ENCODE measurements at regions not wholly inside any gene's neighbourhood (a gene's known extent, or its start where the extent isn't known, plus 50 kb on each side); places are given as distances from the start of the nearest gene placed in this dataset.

DNA sequence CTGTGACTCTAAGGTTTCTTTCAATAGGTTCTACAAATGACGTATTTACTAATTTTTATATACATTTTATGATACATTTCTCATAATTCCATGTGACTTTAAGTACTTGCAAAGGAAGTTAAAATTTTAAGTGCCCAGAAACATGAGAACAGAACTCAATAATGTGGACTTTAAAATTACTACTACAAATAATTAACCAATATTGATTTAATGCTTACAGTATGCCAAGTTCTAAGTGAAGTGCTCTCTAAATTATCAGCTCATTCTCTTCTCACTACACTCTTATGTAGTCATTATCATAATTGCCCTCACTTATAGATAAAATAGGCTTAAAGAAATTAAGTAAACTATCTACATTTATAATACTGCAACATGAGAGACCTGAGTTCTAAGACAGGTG is 1690.7 kb upstream of the CDH9 start:
- TF ChIP-seq CTCF (IDR thresholded peaks at IDR 0.05) = no peak
- intact Hi-C loops (cut with DNase I, micrococcal nuclease) = no loop called here
- no peak overlapping the region for H3K4me3 Mint-ChIP-seq
- no peak overlapping the region for H3K27ac Mint-ChIP-seq
- H3K27me3 Mint-ChIP-seq = no peaks in the 10 kb centered on the region
- Histone ChIP-seq H3K27me3 (ENCODE audit: control insufficient read depth in 1 of 2, insufficient read depth in 2 of 2, low read length in 2 of 2) (no peaks in the 10 kb centered on the region), H3K27ac (ENCODE audit: low read depth in 1 of 2, low read length in 2 of 2) (no peak overlapping the region), H3K4me1 (ENCODE audit: insufficient read depth, low read length) (no peaks in the 10 kb centered on the region), H3K4me3 (ENCODE audit: low read length) (no peak overlapping the region), H3K36me3 (ENCODE audit: insufficient read depth, low read length) (no peaks in the 10 kb centered on the region), H3K9me3 (ENCODE audit: control insufficient read depth in 1 of 2, insufficient read depth in 1 of 2, low read length in 2 of 2) (peaks cover 0 to 5% of the 10 kb centered on the region in 2 experiments)
- ATAC-seq (ENCODE audit: poor library complexity) = no peak
- H3K36me3 Mint-ChIP-seq (ENCODE audit: low read depth) = no peaks in the 10 kb centered on the region
- DNase-seq = no peak
- ChIA-PET POLR2A (no interaction called here), CTCF (no interaction called here)
- peaks cover 13% of the 10 kb centered on the region for H3K9me3 Mint-ChIP-seq
- no peaks in the 10 kb centered on the region for H3K4me1 Mint-ChIP-seq (ENCODE audit: low read depth)

DNA sequence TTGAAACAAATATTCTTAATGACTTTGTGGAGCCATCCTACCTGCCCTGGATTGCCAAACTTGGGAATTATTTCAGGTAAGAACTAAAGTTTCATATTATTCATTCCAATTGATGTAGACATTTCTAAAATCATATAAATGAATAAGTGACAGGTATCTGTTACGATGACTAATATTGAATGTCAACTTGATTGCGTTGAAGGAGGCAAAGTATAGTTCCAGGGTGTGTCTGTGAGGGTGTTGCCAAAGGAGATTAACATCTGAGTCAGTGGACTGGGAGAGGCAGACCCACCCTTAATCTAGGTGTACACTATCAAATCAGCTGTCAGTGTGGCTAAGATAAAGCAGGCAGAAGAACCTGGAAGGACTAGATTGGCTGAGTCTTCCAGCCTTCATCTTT is 1688.4 kb upstream of the CDH9 start:
- DNase-seq = no peak
- intact Hi-C loops (cut with DNase I, micrococcal nuclease) = no loop called here
- Mint-ChIP-seq H3K27me3 (no peaks in the 10 kb centered on the region), H3K4me3 (no peak overlapping the region), H3K4me1 (ENCODE audit: low read depth) (no peaks in the 10 kb centered on the region), H3K36me3 (ENCODE audit: low read depth) (no peaks in the 10 kb centered on the region), H3K27ac (no peak overlapping the region), H3K9me3 (peaks cover 22% of the 10 kb centered on the region)
- no peak for TF ChIP-seq CTCF (IDR thresholded peaks at IDR 0.05)
- no peaks in the 10 kb centered on the region for H3K36me3 ChIP-seq (ENCODE audit: insufficient read depth, low read length)
- peaks cover 0 to 5% of the 10 kb centered on the region in 2 experiments for H3K9me3 ChIP-seq (ENCODE audit: control insufficient read depth in 1 of 2, insufficient read depth in 1 of 2, low read length in 2 of 2)
- H3K27ac ChIP-seq (ENCODE audit: low read depth in 1 of 2, low read length in 2 of 2) = no peak overlapping the region
- no peak for ATAC-seq (ENCODE audit: poor library complexity)
- H3K4me1 ChIP-seq (ENCODE audit: insufficient read depth, low read length) = no peaks in the 10 kb centered on the region
- POLR2A ChIA-PET = no interaction called here
- no peaks in the 10 kb centered on the region for H3K27me3 ChIP-seq (ENCODE audit: control insufficient read depth in 1 of 2, insufficient read depth in 2 of 2, low read length in 2 of 2)
- CTCF ChIA-PET = no interaction called here
- H3K4me3 ChIP-seq (ENCODE audit: low read length) = no peak overlapping the region

DNA sequence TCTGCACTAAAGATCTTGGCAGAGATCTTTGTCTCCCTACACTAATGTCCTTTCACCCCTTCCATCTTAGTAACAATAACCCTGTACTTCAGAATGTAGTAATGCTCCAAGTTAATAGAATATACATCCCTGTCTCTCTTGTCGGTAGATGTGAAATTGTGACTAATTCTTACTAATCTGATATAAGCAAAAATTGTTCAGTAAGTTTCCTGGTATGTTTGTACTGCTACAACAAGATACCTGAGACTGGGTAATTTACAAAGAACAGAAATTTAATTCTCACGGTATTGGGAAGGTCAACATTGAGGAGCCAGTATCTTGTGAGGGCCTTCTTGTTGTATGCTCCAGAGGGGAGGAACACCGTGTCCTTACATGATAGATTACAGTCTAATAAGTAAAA is 1686.6 kb upstream of the CDH9 start:
- POLR2A ChIA-PET = no interaction called here

More for the DNA sequence above, 1686.6 kb upstream of the CDH9 start:
- no peaks in the 10 kb centered on the region for H3K4me1 Mint-ChIP-seq (ENCODE audit: low read depth)
- ATAC-seq (ENCODE audit: poor library complexity) (no peak), DNase-seq (no peak)
- peaks cover 18% of the 10 kb centered on the region for H3K9me3 Mint-ChIP-seq
- intact Hi-C loops (cut with DNase I, micrococcal nuclease) = no loop called here
- H3K27me3 Mint-ChIP-seq = no peaks in the 10 kb centered on the region
- CTCF ChIA-PET = no interaction called here
- H3K4me3 Mint-ChIP-seq = no peak overlapping the region
- no peaks in the 10 kb centered on the region for H3K36me3 Mint-ChIP-seq (ENCODE audit: low read depth)
- TF ChIP-seq CTCF (IDR thresholded peaks at IDR 0.05) = no peak
- Histone ChIP-seq H3K27me3 (ENCODE audit: control insufficient read depth in 1 of 2, insufficient read depth in 2 of 2, low read length in 2 of 2) (no peaks in the 10 kb centered on the region), H3K36me3 (ENCODE audit: insufficient read depth, low read length) (no peaks in the 10 kb centered on the region), H3K9me3 (ENCODE audit: control insufficient read depth in 1 of 2, insufficient read depth in 1 of 2, low read length in 2 of 2) (no peaks in the 10 kb centered on the region), H3K4me3 (ENCODE audit: low read length) (no peak overlapping the region), H3K27ac (ENCODE audit: low read depth in 1 of 2, low read length in 2 of 2) (no peak overlapping the region), H3K4me1 (ENCODE audit: insufficient read depth, low read length) (no peaks in the 10 kb centered on the region)
- no peak overlapping the region for H3K27ac Mint-ChIP-seq

Measured in CD4-positive, alpha-beta T cell (primary cell).